Tibial nerve (tissue), 4 donors: ENCODE measurements at regions not wholly inside any gene's neighbourhood (a gene's known extent, or its start where the extent isn't known, plus 50 kb on each side); places are given as distances from the start of the nearest gene placed in this dataset.

ENCODE experiments used
- DNase-seq, 2 donors: peaks; one replicate each; pipeline ENCODE4 v3.0.0-alpha.2; 2019; ENCODE audit warnings: low spot score in 2 of 2
- H3K27ac ChIP-seq, 4 donors: fragments of 200-600 bp; sonication (generic) in 3 of 4; one replicate each; pipeline ENCODE4 v1.5.1; 2017 to 2019; ENCODE audit warnings: mild to moderate bottlenecking in 1 of 4
- H3K27me3 ChIP-seq, 2 donors: fragments of 200-600 bp; sonication (generic) in 1 of 2; one replicate each; pipeline versions ENCODE4 v1.5.1 to v1.6.0; 2017 to 2019
- H3K36me3 ChIP-seq, 3 donors: fragments of 200-600 bp; sonication (generic); one replicate each; pipeline ENCODE4 v1.5.1; 2018 to 2019
- H3K4me1 ChIP-seq, 4 donors: fragments of 200-600 bp; sonication (generic) in 3 of 4; one replicate each; pipeline ENCODE4 v1.5.1; 2017 to 2019
- H3K4me3 ChIP-seq, 4 donors: fragments of 200-600 bp; sonication (generic) in 3 of 4; one replicate each; pipeline ENCODE4 v1.5.1; 2017 to 2019; ENCODE audit warnings: mild to moderate bottlenecking in 1 of 4, moderate library complexity in 1 of 4
- H3K9me3 ChIP-seq, 4 donors: fragments of 200-600 bp; sonication (generic) in 3 of 4; one replicate each; pipeline ENCODE4 v1.5.1; 2017 to 2019
- CTCF ChIP-seq, 5 experiments: fragments of 200-600 bp in 3 of 5; fragments of 450-650 bp in 2 of 5; sonication (generic) in 3 of 5; IDR thresholded peaks; one replicate each; pipeline ENCODE4 v1.5.1; 2016 to 2019; ENCODE audit warnings: antibody characterized with exemption in 5 of 5, mild to moderate bottlenecking in 3 of 5, moderate library complexity in 2 of 5
- EP300 ChIP-seq, 2 donors: sonication (generic); formaldehyde crosslinking; IDR thresholded peaks; one replicate each; pipeline ENCODE4 v1.6.1; 2017; ENCODE audit warnings: antibody characterized with exemption in 2 of 2, mild to moderate bottlenecking in 1 of 2
- POLR2A ChIP-seq, 2 donors: fragments of 450-650 bp; IDR thresholded peaks; one replicate each; pipeline ENCODE4 v1.6.1; 2017; ENCODE audit warnings: antibody characterized with exemption in 2 of 2, mild to moderate bottlenecking in 2 of 2, moderate library complexity in 2 of 2
- WGBS, 2 donors: methylation state at CpG; one replicate each; pipeline ENCODE4 v1.1.5; 2018; 5-methylcytosine and 5-hydroxymethylcytosine counted together

DNA sequence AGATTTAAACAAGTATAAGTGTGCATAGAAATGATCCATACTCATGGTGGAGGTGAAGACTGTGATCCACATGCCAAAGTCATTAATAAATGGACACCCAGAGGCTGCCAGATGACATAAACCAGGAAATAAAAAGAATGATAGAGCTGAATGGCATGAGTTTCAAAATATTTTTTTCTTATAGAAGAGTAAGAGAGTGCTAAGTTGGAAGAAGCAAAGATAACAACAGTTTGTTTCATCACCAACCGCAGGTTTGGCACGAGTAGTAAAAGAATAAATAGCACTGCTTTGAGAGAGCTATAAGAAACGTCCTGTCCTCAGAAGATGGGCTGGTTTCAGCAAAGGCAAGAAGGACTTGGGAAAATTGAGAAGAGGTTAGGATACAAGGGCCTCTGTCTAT lies 246.9 kb downstream of the UBE3D start:
- Histone ChIP-seq H3K9me3 (peaks cover 0 to 3% (median 0%) of the 10 kb centered on the region in 4 donors), H3K4me3 (no peak overlapping the region), H3K27ac (no peak overlapping the region), H3K36me3 (no peaks in the 10 kb centered on the region), H3K27me3 (no peaks in the 10 kb centered on the region), H3K4me1 (no peaks in the 10 kb centered on the region)
- 71 to 72% methylated on average over 3 of the region's 3 CpGs for WGBS, 2 donors
- TF ChIP-seq POLR2A (IDR thresholded peaks at IDR 0.05) (no peak), EP300 (IDR thresholded peaks at IDR 0.05) (no peak), CTCF (IDR thresholded peaks at IDR 0.05) (no peak)
- DNase-seq: no peak

GRCh38 chr6:82823361-82823760 lies 242.3 kb downstream of the UBE3D start:
- no peak overlapping the region for H3K27ac ChIP-seq

GRCh38 chr6:82832811-82833210 lies 232.8 kb downstream of the UBE3D start:
- Histone ChIP-seq H3K36me3 (no peaks in the 10 kb centered on the region), H3K9me3 (no peaks in the 10 kb centered on the region), H3K4me1 (no peaks in the 10 kb centered on the region), H3K4me3 (no peak overlapping the region), H3K27me3 (no peaks in the 10 kb centered on the region), H3K27ac (no peak overlapping the region)
- 93 to 100% methylated on average over 3 of the region's 3 CpGs for WGBS, 2 donors
- no peak for DNase-seq
- no peak for TF ChIP-seq EP300 (IDR thresholded peaks at IDR 0.05)
- TF ChIP-seq CTCF (IDR thresholded peaks at IDR 0.05): no peak
- no peak for TF ChIP-seq POLR2A (IDR thresholded peaks at IDR 0.05)

More at GRCh38 chr6:82823361-82823760, 242.3 kb downstream of the UBE3D start:
- TF ChIP-seq CTCF (IDR thresholded peaks at IDR 0.05) (no peak), POLR2A (IDR thresholded peaks at IDR 0.05) (no peak), EP300 (IDR thresholded peaks at IDR 0.05) (no peak)
- H3K9me3 ChIP-seq: no peaks in the 10 kb centered on the region
- no peaks in the 10 kb centered on the region for H3K36me3 ChIP-seq
- no peak overlapping the region for H3K4me3 ChIP-seq
- no peaks in the 10 kb centered on the region for H3K27me3 ChIP-seq
- H3K4me1 ChIP-seq: no peaks in the 10 kb centered on the region
- DNase-seq: no peak

DNA sequence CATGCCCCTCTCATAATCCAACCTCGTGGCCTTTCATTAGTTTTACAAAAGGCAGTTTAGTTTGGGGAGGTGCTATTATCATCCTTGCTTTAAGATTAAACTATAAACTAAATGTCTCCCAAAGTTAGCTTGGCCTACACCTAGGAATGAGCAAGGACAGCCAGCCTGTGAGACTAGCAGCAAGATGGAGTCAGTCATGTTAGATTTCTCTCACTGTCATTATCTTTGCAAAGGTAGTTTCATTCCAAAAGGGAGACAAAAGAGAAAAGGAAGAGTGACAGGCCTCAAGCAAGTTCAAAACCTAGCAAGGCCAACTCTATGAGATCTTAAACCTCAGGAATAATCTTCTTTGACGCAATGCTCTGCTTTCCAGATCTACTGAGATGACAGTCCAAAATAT lies 232.2 kb downstream of the UBE3D start:
- no peaks in the 10 kb centered on the region for H3K9me3 ChIP-seq
- H3K4me3 ChIP-seq: no peak overlapping the region
- H3K36me3 ChIP-seq: no peaks in the 10 kb centered on the region
- no peak overlapping the region for H3K27ac ChIP-seq
- no peaks in the 10 kb centered on the region for H3K4me1 ChIP-seq
- H3K27me3 ChIP-seq: no peaks in the 10 kb centered on the region
- no peak for DNase-seq
- TF ChIP-seq POLR2A (IDR thresholded peaks at IDR 0.05) (no peak), EP300 (IDR thresholded peaks at IDR 0.05) (no peak), CTCF (IDR thresholded peaks at IDR 0.05) (no peak)
- WGBS, 2 donors: 74% methylated on average over 2 of the region's 2 CpGs

DNA sequence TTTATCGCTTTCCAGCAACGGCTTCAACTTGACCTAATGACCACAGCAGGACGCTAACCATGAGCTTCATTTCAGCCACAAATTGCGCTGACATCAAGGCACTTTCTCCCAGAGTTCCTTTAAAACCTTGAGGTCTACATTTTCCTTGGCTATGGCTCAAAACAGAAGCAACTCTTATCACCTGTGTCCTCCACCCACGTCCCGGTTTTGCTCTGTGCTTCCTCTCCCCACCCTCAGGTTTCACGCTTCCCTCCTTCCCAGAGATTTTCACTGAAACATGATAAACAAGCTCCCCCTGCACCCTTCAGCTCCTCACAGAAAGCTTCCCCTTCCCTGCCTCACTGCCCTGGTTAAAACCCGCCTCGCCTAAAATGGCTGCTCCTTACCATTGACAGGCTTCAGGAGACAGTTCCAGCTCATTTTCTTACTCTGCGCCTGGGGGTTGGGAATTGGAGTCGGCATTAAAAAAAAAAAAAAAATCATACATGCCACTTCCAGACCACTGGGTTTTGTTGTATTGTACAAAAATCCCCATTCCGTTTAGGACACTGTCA lies 229.5 kb downstream of the UBE3D start:
- WGBS, 2 donors: 81 to 84% methylated on average over 12 of the region's 12 CpGs
- Histone ChIP-seq H3K4me3 (no peak overlapping the region), H3K27me3 (no peaks in the 10 kb centered on the region), H3K4me1 (no peaks in the 10 kb centered on the region), H3K27ac (no peak overlapping the region), H3K9me3 (no peaks in the 10 kb centered on the region), H3K36me3 (no peaks in the 10 kb centered on the region)
- TF ChIP-seq EP300 (IDR thresholded peaks at IDR 0.05) (no peak), CTCF (IDR thresholded peaks at IDR 0.05) (no peak), POLR2A (IDR thresholded peaks at IDR 0.05) (no peak)
- no peak for DNase-seq
